Loucy (cell line): ENCODE measurements at regions not wholly inside any gene's neighbourhood (a gene's known extent, or its start where the extent isn't known, plus 50 kb on each side); places are given as distances from the start of the nearest gene placed in this dataset.

Experiments used
- CTCF ChIP-seq: fragments of 200-600 bp; sonication (generic); conservative IDR thresholded peaks from 2 replicates; pipeline ENCODE4 v1.5.1; 2014; ENCODE audit warnings: mild to moderate bottlenecking, antibody characterized with exemption, low read length
- EZH2phosphoT487 ChIP-seq: fragments of 200-600 bp; IDR thresholded peaks from 2 replicates; pipeline ENCODE4 v1.6.1; 2018; ENCODE audit warnings: antibody characterized with exemption, mild to moderate bottlenecking, moderate library complexity, borderline replicate concordance

GRCh38 chr9:120186276-120186675 lies 393.7 kb downstream of the CDK5RAP2 start:
- TF ChIP-seq EZH2phosphoT487 (no peak), CTCF (no peak)
